Right lung (tissue), 2 donors: ENCODE measurements at regions not wholly inside any gene's neighbourhood (a gene's known extent, or its start where the extent isn't known, plus 50 kb on each side); places are given as distances from the start of the nearest gene placed in this dataset.

Experiments
- DNase-seq, 2 donors: peaks; one replicate each; pipeline ENCODE4 v3.0.0-alpha.2; 2013

- DNase-seq, result no peak
Measured at GRCh38 chr3:99373088-99373845, 265.1 kb upstream of the COL8A1 start.

- peak; percentile 13 to 18 for DNase-seq
Measured at GRCh38 chr3:99366663-99367429, 271.5 kb upstream of the COL8A1 start.

- no peak for DNase-seq
Measured at GRCh38 chr3:99365979-99366378, 272.4 kb upstream of the COL8A1 start.

- no peak for DNase-seq
Measured at GRCh38 chr3:99365396-99365795, 273.0 kb upstream of the COL8A1 start.

- no peak for DNase-seq
Measured at GRCh38 chr3:99357131-99357530, 281.3 kb upstream of the COL8A1 start.

GRCh38 chr3:99356696-99357095, 281.7 kb upstream of the COL8A1 start:
- DNase-seq, result no peak

- DNase-seq, result no peak
Measured at GRCh38 chr3:99355465-99355864, 282.9 kb upstream of the COL8A1 start.

GRCh38 chr3:99352811-99353210, 285.6 kb upstream of the COL8A1 start:
- no peak for DNase-seq

GRCh38 chr3:99351122-99351521, 287.3 kb upstream of the COL8A1 start:
- DNase-seq, result no peak

GRCh38 chr3:99348451-99348850, 289.9 kb upstream of the COL8A1 start:
- DNase-seq, result no peak

- no peak for DNase-seq
Measured at GRCh38 chr3:99344216-99344615, 294.2 kb upstream of the COL8A1 start.

- DNase-seq, result no peak
Measured at GRCh38 chr3:99342383-99342782, 296.0 kb upstream of the COL8A1 start.

- no peak for DNase-seq
Measured at GRCh38 chr3:99339222-99339621, 299.2 kb upstream of the COL8A1 start.

- DNase-seq, result no peak
Measured at GRCh38 chr3:99332718-99333117, 305.7 kb upstream of the COL8A1 start.

GRCh38 chr3:99332276-99332675, 306.1 kb upstream of the COL8A1 start:
- no peak for DNase-seq

GRCh38 chr3:99330924-99331532, 307.4 kb upstream of the COL8A1 start:
- DNase-seq, result no peak

- DNase-seq, result no peak
Measured at GRCh38 chr3:99330281-99330680, 308.1 kb upstream of the COL8A1 start.

- DNase-seq, result no peak
Measured at GRCh38 chr3:99325402-99325801, 313.0 kb upstream of the COL8A1 start.

GRCh38 chr3:99324636-99325203, 313.7 kb upstream of the COL8A1 start:
- DNase-seq, result peak in 1 of 2 donors; percentile 17

- DNase-seq, result no peak
Measured at GRCh38 chr3:99323940-99324339, 314.5 kb upstream of the COL8A1 start.

- DNase-seq, result no peak
Measured at GRCh38 chr3:99322551-99322950, 315.8 kb upstream of the COL8A1 start.

- no peak for DNase-seq
Measured at GRCh38 chr3:99321261-99321660, 317.1 kb upstream of the COL8A1 start.

- DNase-seq, result no peak
Measured at GRCh38 chr3:99319961-99320360, 318.4 kb upstream of the COL8A1 start.
